Caco-2 (cell line): ENCODE measurements at regions not wholly inside any gene's neighbourhood (a gene's known extent, or its start where the extent isn't known, plus 50 kb on each side); places are given as distances from the start of the nearest gene placed in this dataset.

ENCODE experiments used
- BruUV-seq: library from RNA; stranded (reverse); fragments of 400-500 nt; replicated peaks from 2 replicates; lab custom pipeline; 2021; lab: Mats Ljungman, UMichigan
- CTCF ChIA-PET: fragments of 300-600 bp; sonication (Branson Sonifier 250); formaldehyde crosslinking; loops from one replicate; lab custom pipeline; 2022; ENCODE audit warnings: antibody characterized with exemption; lab: Charles Lee
- POLR2A ChIA-PET: fragments of 300-600 bp; sonication (Branson Sonifier 250); formaldehyde crosslinking; loops from one replicate; lab custom pipeline; 2022; ENCODE audit warnings: antibody characterized with exemption; lab: Charles Lee
- DNase-seq, 2 experiments: peaks; one replicate each; pipeline versions ENCODE4 v3.0.0 to v3.0.0-alpha.2; 2020 to 2022
- H3K27me3 ChIP-seq: replicated peaks from 2 replicates; pipeline ENCODE4 v1.6.0; 2011; ENCODE audit warnings: low read length; ENCODE audit not compliant: control insufficient read depth, insufficient read depth
- H3K36me3 ChIP-seq: 2 replicates; pipeline ENCODE4 v1.5.1; 2011; ENCODE audit warnings: low read length; ENCODE audit not compliant: control insufficient read depth, insufficient read depth
- H3K4me1 ChIP-seq: fragments of 250-450 bp; sonication (Bioruptor Pico); 2 replicates; pipeline ENCODE4 v1.5.1; 2020; ENCODE audit warnings: mild to moderate bottlenecking
- H3K4me3 ChIP-seq: 2 replicates; pipeline ENCODE4 v1.5.1; 2011; ENCODE audit warnings: low read depth, mild to moderate bottlenecking, control low read depth, low read length
- H3K9me3 ChIP-seq: fragments of 250-450 bp; sonication (Bioruptor Pico); 2 replicates; pipeline ENCODE4 v1.5.1; 2020; ENCODE audit warnings: mild to moderate bottlenecking, moderate library complexity
- H3K27ac Mint-ChIP-seq: one replicate; pipeline ENCODE4 v1.8.0; 2022; ENCODE audit warnings: mixed read lengths; ENCODE audit not compliant: unreplicated experiment
- H3K27me3 Mint-ChIP-seq: one replicate; pipeline ENCODE4 v1.8.0; 2022; ENCODE audit warnings: mixed read lengths; ENCODE audit not compliant: insufficient read depth, unreplicated experiment
- H3K36me3 Mint-ChIP-seq: one replicate; pipeline ENCODE4 v1.8.0; 2022; ENCODE audit warnings: mild to moderate bottlenecking, mixed read lengths; ENCODE audit not compliant: insufficient read depth, unreplicated experiment
- H3K4me1 Mint-ChIP-seq: one replicate; pipeline ENCODE4 v1.8.0; 2022; ENCODE audit warnings: low read depth, mixed read lengths; ENCODE audit not compliant: unreplicated experiment
- H3K4me3 Mint-ChIP-seq: one replicate; pipeline ENCODE4 v1.8.0; 2022; ENCODE audit warnings: mild to moderate bottlenecking, moderate library complexity, mixed read lengths; ENCODE audit not compliant: unreplicated experiment
- H3K9me3 Mint-ChIP-seq: one replicate; pipeline ENCODE4 v1.8.0; 2022; ENCODE audit warnings: mixed read lengths; ENCODE audit not compliant: unreplicated experiment
- CTCF ChIP-seq, 2 experiments: fragments of 200-600 bp in 1 of 2; IDR thresholded peaks; 1 replicate in 1 of 2; 2 replicates in 1 of 2; pipeline versions ENCODE4 v1.5.1 to v1.8.0; 2011 to 2022; ENCODE audit warnings: antibody characterized with exemption in 1 of 2, control low read depth in 1 of 2, inconsistent platforms in 1 of 2, low read depth in 1 of 2, low read length in 1 of 2, mild to moderate bottlenecking in 1 of 2, moderate library complexity in 1 of 2; ENCODE audit not compliant: insufficient read depth in 1 of 2, severe bottlenecking in 1 of 2, unreplicated experiment in 1 of 2
- intact Hi-C: fragments of 100-400 bp; cut with micrococcal nuclease; formaldehyde crosslinking; loops from one replicate; pipeline ENCODE4 v1.10.0; 2022; ENCODE audit not compliant: unreplicated experiment

- no peaks in the 10 kb centered on the region for H3K9me3 ChIP-seq
- DNase-seq = no peak
- H3K4me3 ChIP-seq = no peak overlapping the region
- intact Hi-C loops = no loop called here
- POLR2A ChIA-PET = no interaction called here
- H3K36me3 ChIP-seq = no peaks in the 10 kb centered on the region
- CTCF ChIA-PET = no interaction called here
- no peaks in the 10 kb centered on the region for H3K27me3 ChIP-seq
- H3K4me1 Mint-ChIP-seq = no peaks in the 10 kb centered on the region
- no peaks in the 10 kb centered on the region for H3K4me1 ChIP-seq
- H3K9me3 Mint-ChIP-seq = no peaks in the 10 kb centered on the region
- H3K27ac Mint-ChIP-seq = no peak overlapping the region
- no peak for TF ChIP-seq CTCF (IDR thresholded peaks at IDR 0.05; ENCODE audit: insufficient read depth in 1 of 2, low read depth in 1 of 2, low read length in 1 of 2, severe bottlenecking in 1 of 2, unreplicated experiment in 1 of 2)
- H3K4me3 Mint-ChIP-seq = no peak overlapping the region
- BruUV-seq = no TSS peak
- H3K36me3 Mint-ChIP-seq = no peaks in the 10 kb centered on the region
- H3K27me3 Mint-ChIP-seq = no peaks in the 10 kb centered on the region
Observed at GRCh38 chr6:93675856-93676417, 256.6 kb upstream of the EPHA7 start.

- CTCF ChIA-PET = no interaction called here
- no TSS peak for BruUV-seq
- POLR2A ChIA-PET = no interaction called here
Observed at GRCh38 chr6:93663111-93663510, 243.8 kb upstream of the EPHA7 start.

GRCh38 chr6:93654548-93654947, 235.2 kb upstream of the EPHA7 start:
- no TSS peak for BruUV-seq
- DNase-seq = no peak
- intact Hi-C loops = no loop called here
- H3K9me3 Mint-ChIP-seq = no peaks in the 10 kb centered on the region
- no peak overlapping the region for H3K27ac Mint-ChIP-seq
- H3K27me3 Mint-ChIP-seq = no peaks in the 10 kb centered on the region
- no peaks in the 10 kb centered on the region for H3K36me3 Mint-ChIP-seq
- H3K4me3 Mint-ChIP-seq = no peak overlapping the region
- H3K27me3 ChIP-seq = no peaks in the 10 kb centered on the region
- ChIA-PET CTCF (no interaction called here), POLR2A (no interaction called here)
- TF ChIP-seq CTCF (IDR thresholded peaks at IDR 0.05; ENCODE audit: insufficient read depth in 1 of 2, low read depth in 1 of 2, low read length in 1 of 2, severe bottlenecking in 1 of 2, unreplicated experiment in 1 of 2) = no peak
- H3K9me3 ChIP-seq = no peaks in the 10 kb centered on the region
- no peaks in the 10 kb centered on the region for H3K4me1 ChIP-seq
- no peaks in the 10 kb centered on the region for H3K4me1 Mint-ChIP-seq
- no peak overlapping the region for H3K4me3 ChIP-seq
- H3K36me3 ChIP-seq = no peaks in the 10 kb centered on the region

More at GRCh38 chr6:93663111-93663510, 243.8 kb upstream of the EPHA7 start:
- no peak for DNase-seq
- H3K36me3 ChIP-seq = no peaks in the 10 kb centered on the region
- intact Hi-C loops = no loop called here
- Mint-ChIP-seq H3K36me3 (no peaks in the 10 kb centered on the region), H3K27ac (no peak overlapping the region), H3K9me3 (no peaks in the 10 kb centered on the region), H3K4me3 (no peak overlapping the region), H3K4me1 (no peaks in the 10 kb centered on the region), H3K27me3 (no peaks in the 10 kb centered on the region)
- TF ChIP-seq CTCF (IDR thresholded peaks at IDR 0.05; ENCODE audit: insufficient read depth in 1 of 2, low read depth in 1 of 2, low read length in 1 of 2, severe bottlenecking in 1 of 2, unreplicated experiment in 1 of 2) = no peak
- no peaks in the 10 kb centered on the region for H3K4me1 ChIP-seq
- H3K4me3 ChIP-seq = no peak overlapping the region
- no peaks in the 10 kb centered on the region for H3K27me3 ChIP-seq
- no peaks in the 10 kb centered on the region for H3K9me3 ChIP-seq
